ENCODE measurements at regions not wholly inside any gene's neighbourhood (a gene's known extent, or its start where the extent isn't known, plus 50 kb on each side); places are given as distances from the start of the nearest gene placed in this dataset.

DNA sequence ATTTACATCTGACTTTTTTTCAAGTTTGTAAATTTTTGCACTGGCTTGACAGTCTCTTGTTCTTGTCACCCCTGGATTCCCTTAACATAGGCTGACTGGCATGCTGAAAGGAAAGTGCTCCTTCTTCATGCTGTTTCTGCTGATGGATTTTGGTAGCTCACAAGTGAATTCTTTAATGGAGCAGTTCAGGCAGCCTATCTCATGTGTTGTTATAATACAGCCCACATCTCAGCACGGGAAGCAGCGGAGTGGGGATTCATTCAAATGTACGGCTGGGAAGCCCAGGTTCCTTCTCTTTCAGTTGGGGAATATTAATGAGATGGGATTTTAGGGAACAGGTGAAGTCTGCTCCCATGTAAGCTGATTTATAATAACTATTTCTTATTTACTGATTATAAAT is 142.8 kb downstream of the CD8B2 start:
- Histone ChIP-seq H3K9me3 (ENCODE audit: control insufficient read depth, low read length) (peaks cover 13% of the 10 kb centered on the region), H3K4me1 (ENCODE audit: control insufficient read depth, insufficient read depth, low read length, poor library complexity, severe bottlenecking) (no peaks in the 10 kb centered on the region)
- no CpG with 5 or more reads among the region's 3 CpGs for WGBS, 2 experiments (ENCODE audit: insufficient coverage in 2 of 2)

DNA sequence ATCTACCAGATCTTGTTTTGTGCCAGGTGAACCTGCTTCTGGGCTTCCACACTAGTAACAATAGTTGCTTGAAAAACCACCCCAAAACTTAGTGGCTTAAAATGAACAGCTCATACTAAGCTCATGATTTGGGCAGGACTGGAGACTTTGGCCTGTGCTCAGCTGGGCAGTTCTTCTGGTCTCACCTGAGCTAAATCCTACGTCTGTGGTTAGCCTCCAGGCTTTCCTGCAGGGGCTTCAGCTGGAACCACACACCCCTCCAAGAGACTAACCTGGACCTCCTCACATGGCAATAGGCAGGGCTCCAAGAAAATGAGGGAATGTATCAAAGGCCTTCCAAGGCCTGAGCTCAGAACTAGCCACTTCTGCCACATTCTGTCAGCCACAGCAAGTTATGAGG is 144.1 kb downstream of the CD8B2 start:
- Histone ChIP-seq H3K9me3 (ENCODE audit: control insufficient read depth, low read length) (peaks cover 13% of the 10 kb centered on the region), H3K36me3 (ENCODE audit: control insufficient read depth, insufficient read depth, low read length) (no peaks in the 10 kb centered on the region), H3K4me1 (ENCODE audit: control insufficient read depth, insufficient read depth, low read length, poor library complexity, severe bottlenecking) (no peaks in the 10 kb centered on the region), H3K27ac (ENCODE audit: low read depth, low read length, severe bottlenecking) (no peak overlapping the region), H3K4me3 (ENCODE audit: extremely low read depth, insufficient read depth, low read length, poor library complexity, severe bottlenecking) (no peak overlapping the region)
- 100% methylated on average over 1 of the region's 1 CpG for WGBS, 2 experiments (ENCODE audit: insufficient coverage in 2 of 2)

More for the DNA sequence above, 142.8 kb downstream of the CD8B2 start:
- no peak overlapping the region for H3K4me3 ChIP-seq (ENCODE audit: extremely low read depth, insufficient read depth, low read length, poor library complexity, severe bottlenecking)
- no peak overlapping the region for H3K27ac ChIP-seq (ENCODE audit: low read depth, low read length, severe bottlenecking)
- H3K36me3 ChIP-seq (ENCODE audit: control insufficient read depth, insufficient read depth, low read length), result no peaks in the 10 kb centered on the region

- no peak overlapping the region for H3K4me3 ChIP-seq (ENCODE audit: extremely low read depth, insufficient read depth, low read length, poor library complexity, severe bottlenecking)
- no peaks in the 10 kb centered on the region for H3K4me1 ChIP-seq (ENCODE audit: control insufficient read depth, insufficient read depth, low read length, poor library complexity, severe bottlenecking)
- no peak overlapping the region for H3K27ac ChIP-seq (ENCODE audit: low read depth, low read length, severe bottlenecking)
- H3K9me3 ChIP-seq (ENCODE audit: control insufficient read depth, low read length), result no peaks in the 10 kb centered on the region
- no CpG with 5 or more reads among the region's 1 CpG for WGBS, 2 experiments (ENCODE audit: insufficient coverage in 2 of 2)
- no peaks in the 10 kb centered on the region for H3K36me3 ChIP-seq (ENCODE audit: control insufficient read depth, insufficient read depth, low read length)
Measured at GRCh38 chr2:106638043-106638442, 150.9 kb downstream of the CD8B2 start.

- H3K4me1 ChIP-seq (ENCODE audit: control insufficient read depth, insufficient read depth, low read length, poor library complexity, severe bottlenecking), result no peaks in the 10 kb centered on the region
- no peaks in the 10 kb centered on the region for H3K36me3 ChIP-seq (ENCODE audit: control insufficient read depth, insufficient read depth, low read length)
- H3K4me3 ChIP-seq (ENCODE audit: extremely low read depth, insufficient read depth, low read length, poor library complexity, severe bottlenecking), result no peak overlapping the region
- H3K27ac ChIP-seq (ENCODE audit: low read depth, low read length, severe bottlenecking), result no peak overlapping the region
- H3K9me3 ChIP-seq (ENCODE audit: control insufficient read depth, low read length), result no peaks in the 10 kb centered on the region
Measured at GRCh38 chr2:106638580-106638979, 151.4 kb downstream of the CD8B2 start.

DNA sequence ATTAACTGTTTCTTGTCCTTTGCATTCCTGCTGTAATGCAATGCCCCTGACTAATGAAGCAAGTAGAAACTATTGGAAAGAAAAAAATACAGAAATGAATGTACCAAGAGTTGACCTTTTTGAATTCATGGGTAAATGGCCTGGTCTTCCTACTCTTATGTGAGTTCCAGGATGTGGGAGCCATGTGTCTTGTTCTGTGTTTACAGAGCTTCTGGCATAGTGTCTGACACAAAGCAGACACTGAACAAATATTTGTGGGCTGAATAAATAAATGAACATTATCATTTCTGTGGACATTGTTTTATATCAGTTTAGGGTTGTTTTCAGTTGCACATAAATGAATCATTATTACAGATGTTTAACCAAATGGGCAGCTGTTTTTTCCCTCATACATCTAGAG is 155.5 kb downstream of the CD8B2 start:
- no peak overlapping the region for H3K27ac ChIP-seq (ENCODE audit: low read depth, low read length, severe bottlenecking)

GRCh38 chr2:106644623-106645022 is 157.5 kb downstream of the CD8B2 start:
- Histone ChIP-seq H3K9me3 (ENCODE audit: control insufficient read depth, low read length) (no peaks in the 10 kb centered on the region), H3K36me3 (ENCODE audit: control insufficient read depth, insufficient read depth, low read length) (no peaks in the 10 kb centered on the region), H3K4me3 (ENCODE audit: extremely low read depth, insufficient read depth, low read length, poor library complexity, severe bottlenecking) (no peak overlapping the region), H3K27ac (ENCODE audit: low read depth, low read length, severe bottlenecking) (no peak overlapping the region), H3K4me1 (ENCODE audit: control insufficient read depth, insufficient read depth, low read length, poor library complexity, severe bottlenecking) (no peaks in the 10 kb centered on the region)
- 93 to 100% methylated on average over 2 to 3 of the region's 4 CpGs for WGBS, 2 experiments (ENCODE audit: insufficient coverage in 2 of 2)

More for the DNA sequence above, 155.5 kb downstream of the CD8B2 start:
- Histone ChIP-seq H3K36me3 (ENCODE audit: control insufficient read depth, insufficient read depth, low read length) (no peaks in the 10 kb centered on the region), H3K9me3 (ENCODE audit: control insufficient read depth, low read length) (no peaks in the 10 kb centered on the region), H3K4me1 (ENCODE audit: control insufficient read depth, insufficient read depth, low read length, poor library complexity, severe bottlenecking) (no peaks in the 10 kb centered on the region), H3K4me3 (ENCODE audit: extremely low read depth, insufficient read depth, low read length, poor library complexity, severe bottlenecking) (no peak overlapping the region)

- WGBS, 2 experiments (ENCODE audit: insufficient coverage in 2 of 2), result 96 to 100% methylated on average over 2 of the region's 4 CpGs
- Histone ChIP-seq H3K9me3 (ENCODE audit: control insufficient read depth, low read length) (no peaks in the 10 kb centered on the region), H3K36me3 (ENCODE audit: control insufficient read depth, insufficient read depth, low read length) (no peaks in the 10 kb centered on the region), H3K4me3 (ENCODE audit: extremely low read depth, insufficient read depth, low read length, poor library complexity, severe bottlenecking) (no peak overlapping the region), H3K27ac (ENCODE audit: low read depth, low read length, severe bottlenecking) (no peak overlapping the region), H3K4me1 (ENCODE audit: control insufficient read depth, insufficient read depth, low read length, poor library complexity, severe bottlenecking) (no peaks in the 10 kb centered on the region)
Measured at GRCh38 chr2:106646605-106647004, 159.4 kb downstream of the CD8B2 start.

- H3K9me3 ChIP-seq (ENCODE audit: control insufficient read depth, low read length), result no peaks in the 10 kb centered on the region
- WGBS, 2 experiments (ENCODE audit: insufficient coverage in 2 of 2), result no CpG with 5 or more reads among the region's 1 CpG
- no peak overlapping the region for H3K27ac ChIP-seq (ENCODE audit: low read depth, low read length, severe bottlenecking)
- no peaks in the 10 kb centered on the region for H3K4me1 ChIP-seq (ENCODE audit: control insufficient read depth, insufficient read depth, low read length, poor library complexity, severe bottlenecking)
- no peaks in the 10 kb centered on the region for H3K36me3 ChIP-seq (ENCODE audit: control insufficient read depth, insufficient read depth, low read length)
- H3K4me3 ChIP-seq (ENCODE audit: extremely low read depth, insufficient read depth, low read length, poor library complexity, severe bottlenecking), result no peak overlapping the region
Measured at GRCh38 chr2:106649306-106649705, 162.1 kb downstream of the CD8B2 start.

DNA sequence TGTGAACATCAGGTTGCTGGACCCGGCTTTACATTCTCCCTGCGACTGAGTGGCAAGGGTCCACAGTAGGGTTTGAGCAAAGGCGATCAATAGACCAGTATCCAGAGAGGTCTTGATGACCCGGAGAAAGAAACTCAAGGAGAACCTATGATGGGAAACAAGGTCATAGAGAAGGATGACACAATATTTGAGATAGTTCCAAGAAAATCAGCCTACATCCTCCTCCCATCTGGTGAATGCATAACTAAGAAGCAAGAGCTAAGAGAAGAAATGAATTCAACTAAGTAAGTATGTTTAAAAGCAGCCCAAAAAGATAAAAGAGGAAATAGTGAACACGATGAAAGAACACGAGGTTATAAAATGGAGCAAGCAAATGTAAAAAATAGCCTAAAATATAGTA is 166.3 kb downstream of the CD8B2 start:
- Histone ChIP-seq H3K4me1 (ENCODE audit: control insufficient read depth, insufficient read depth, low read length, poor library complexity, severe bottlenecking) (no peaks in the 10 kb centered on the region), H3K4me3 (ENCODE audit: extremely low read depth, insufficient read depth, low read length, poor library complexity, severe bottlenecking) (no peak overlapping the region), H3K36me3 (ENCODE audit: control insufficient read depth, insufficient read depth, low read length) (no peaks in the 10 kb centered on the region), H3K27ac (ENCODE audit: low read depth, low read length, severe bottlenecking) (no peak overlapping the region), H3K9me3 (ENCODE audit: control insufficient read depth, low read length) (peaks cover 2% of the 10 kb centered on the region)
- WGBS, 2 experiments (ENCODE audit: insufficient coverage in 2 of 2), result 84 to 89% methylated on average over 5 of the region's 6 CpGs

DNA sequence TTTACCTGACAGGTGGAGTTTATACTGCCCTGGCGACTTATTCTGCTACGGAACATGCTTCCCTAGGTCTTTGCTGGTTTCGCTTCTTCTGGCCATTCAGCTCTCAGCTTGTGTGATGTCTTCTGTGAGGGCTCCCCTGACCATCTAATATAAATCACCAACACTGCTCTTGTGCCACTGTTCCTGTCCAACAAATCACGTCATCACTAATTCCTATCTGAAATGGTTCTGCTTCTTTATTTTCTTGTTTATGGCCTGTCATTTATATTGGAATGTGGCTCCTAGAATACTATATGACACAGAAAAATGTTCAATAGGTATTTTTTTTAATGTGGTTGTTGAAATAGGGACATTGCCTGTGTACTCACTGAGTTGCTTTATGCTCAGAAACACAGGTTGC is 171.5 kb downstream of the CD8B2 start:
- WGBS, 2 experiments (ENCODE audit: insufficient coverage in 2 of 2), result 75 to 82% methylated on average over 3 of the region's 4 CpGs
- H3K4me1 ChIP-seq (ENCODE audit: control insufficient read depth, insufficient read depth, low read length, poor library complexity, severe bottlenecking), result no peaks in the 10 kb centered on the region
- no peaks in the 10 kb centered on the region for H3K36me3 ChIP-seq (ENCODE audit: control insufficient read depth, insufficient read depth, low read length)
- no peak overlapping the region for H3K4me3 ChIP-seq (ENCODE audit: extremely low read depth, insufficient read depth, low read length, poor library complexity, severe bottlenecking)
- no peak overlapping the region for H3K27ac ChIP-seq (ENCODE audit: low read depth, low read length, severe bottlenecking)
- H3K9me3 ChIP-seq (ENCODE audit: control insufficient read depth, low read length), result peaks cover 5% of the 10 kb centered on the region

GRCh38 chr2:106664669-106665068 is 177.5 kb downstream of the CD8B2 start:
- Histone ChIP-seq H3K27ac (ENCODE audit: low read depth, low read length, severe bottlenecking) (no peak overlapping the region), H3K4me3 (ENCODE audit: extremely low read depth, insufficient read depth, low read length, poor library complexity, severe bottlenecking) (no peak overlapping the region), H3K9me3 (ENCODE audit: control insufficient read depth, low read length) (peaks cover 8% of the 10 kb centered on the region), H3K4me1 (ENCODE audit: control insufficient read depth, insufficient read depth, low read length, poor library complexity, severe bottlenecking) (no peaks in the 10 kb centered on the region), H3K36me3 (ENCODE audit: control insufficient read depth, insufficient read depth, low read length) (no peaks in the 10 kb centered on the region)
- WGBS, 2 experiments (ENCODE audit: insufficient coverage in 2 of 2), result 73% methylated on average over 3 of the region's 3 CpGs; no CpG with 5 or more reads in 1 of the 2 experiments
